ENCODE measurements at regions not wholly inside any gene's neighbourhood (a gene's known extent, or its start where the extent isn't known, plus 50 kb on each side); places are given as distances from the start of the nearest gene placed in this dataset.

DNA sequence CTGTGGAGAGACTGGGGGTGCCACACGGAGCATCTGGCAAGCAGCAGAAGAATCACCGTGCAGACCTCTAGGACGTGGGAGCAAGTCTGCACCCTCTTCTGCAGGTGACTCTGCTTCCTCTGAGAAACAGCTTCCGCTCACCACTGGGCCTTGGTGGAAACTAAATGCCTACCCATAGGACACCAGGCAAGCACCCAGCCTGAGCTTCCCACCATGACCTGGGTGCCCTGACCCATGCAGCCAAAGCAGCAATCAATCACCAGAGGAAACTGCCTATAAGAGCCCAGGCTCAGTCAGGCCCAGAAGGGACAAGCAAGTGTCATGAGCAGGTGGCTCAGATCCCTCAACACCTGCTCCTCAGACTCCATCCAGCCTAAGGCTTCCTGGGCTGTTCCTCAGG lies 63.4 kb downstream of the IGLL5 start:
- TF ChIP-seq, protein P1, sequence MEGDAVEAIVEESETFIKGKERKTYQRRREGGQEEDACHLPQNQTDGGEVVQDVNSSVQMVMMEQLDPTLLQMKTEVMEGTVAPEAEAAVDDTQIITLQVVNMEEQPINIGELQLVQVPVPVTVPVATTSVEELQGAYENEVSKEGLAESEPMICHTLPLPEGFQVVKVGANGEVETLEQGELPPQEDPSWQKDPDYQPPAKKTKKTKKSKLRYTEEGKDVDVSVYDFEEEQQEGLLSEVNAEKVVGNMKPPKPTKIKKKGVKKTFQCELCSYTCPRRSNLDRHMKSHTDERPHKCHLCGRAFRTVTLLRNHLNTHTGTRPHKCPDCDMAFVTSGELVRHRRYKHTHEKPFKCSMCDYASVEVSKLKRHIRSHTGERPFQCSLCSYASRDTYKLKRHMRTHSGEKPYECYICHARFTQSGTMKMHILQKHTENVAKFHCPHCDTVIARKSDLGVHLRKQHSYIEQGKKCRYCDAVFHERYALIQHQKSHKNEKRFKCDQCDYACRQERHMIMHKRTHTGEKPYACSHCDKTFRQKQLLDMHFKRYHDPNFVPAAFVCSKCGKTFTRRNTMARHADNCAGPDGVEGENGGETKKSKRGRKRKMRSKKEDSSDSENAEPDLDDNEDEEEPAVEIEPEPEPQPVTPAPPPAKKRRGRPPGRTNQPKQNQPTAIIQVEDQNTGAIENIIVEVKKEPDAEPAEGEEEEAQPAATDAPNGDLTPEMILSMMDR (IDR thresholded peaks at IDR 0.05), result no peak
- TF ChIP-seq POLR2AphosphoS5 (IDR thresholded peaks at IDR 0.05; ENCODE audit: low read depth, low read length) (no peak), SIN3A (IDR thresholded peaks at IDR 0.05; ENCODE audit: borderline replicate concordance, insufficient read depth, low read depth, low read length) (no peak), TCF7L2 (IDR thresholded peaks at IDR 0.05; ENCODE audit: low read depth, low read length) (no peak)
